ENCODE measurements at regions not wholly inside any gene's neighbourhood (a gene's known extent, or its start where the extent isn't known, plus 50 kb on each side); places are given as distances from the start of the nearest gene placed in this dataset.
"Not testable (repeated sequence)": the region's sequence is repeated elsewhere in the genome, so short reads cannot be mapped to it uniquely, and the experiment has no call there.

- TF ChIP-seq, protein P1, sequence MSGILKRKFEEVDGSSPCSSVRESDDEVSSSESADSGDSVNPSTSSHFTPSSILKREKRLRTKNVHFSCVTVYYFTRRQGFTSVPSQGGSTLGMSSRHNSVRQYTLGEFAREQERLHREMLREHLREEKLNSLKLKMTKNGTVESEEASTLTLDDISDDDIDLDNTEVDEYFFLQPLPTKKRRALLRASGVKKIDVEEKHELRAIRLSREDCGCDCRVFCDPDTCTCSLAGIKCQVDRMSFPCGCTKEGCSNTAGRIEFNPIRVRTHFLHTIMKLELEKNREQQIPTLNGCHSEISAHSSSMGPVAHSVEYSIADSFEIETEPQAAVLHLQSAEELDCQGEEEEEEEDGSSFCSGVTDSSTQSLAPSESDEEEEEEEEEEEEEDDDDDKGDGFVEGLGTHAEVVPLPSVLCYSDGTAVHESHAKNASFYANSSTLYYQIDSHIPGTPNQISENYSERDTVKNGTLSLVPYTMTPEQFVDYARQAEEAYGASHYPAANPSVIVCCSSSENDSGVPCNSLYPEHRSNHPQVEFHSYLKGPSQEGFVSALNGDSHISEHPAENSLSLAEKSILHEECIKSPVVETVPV (CRISPR knock-in tag; IDR thresholded peaks at IDR 0.05), result no peak
- no peak for TF ChIP-seq ARNTL (CRISPR knock-in tag; IDR thresholded peaks at IDR 0.05; ENCODE audit: borderline replicate concordance, low read depth)
- no peak for TF ChIP-seq POU6F1 (CRISPR knock-in tag; IDR thresholded peaks at IDR 0.05; ENCODE audit: borderline replicate concordance, low read depth)
- no peak for TF ChIP-seq ZFP3 (CRISPR knock-in tag; IDR thresholded peaks at IDR 0.05)
- TF ChIP-seq PPARA (CRISPR knock-in tag; IDR thresholded peaks at IDR 0.05; ENCODE audit: borderline replicate concordance), result no peak
- no peak for TF ChIP-seq TOX (CRISPR knock-in tag; IDR thresholded peaks at IDR 0.05; ENCODE audit: borderline replicate concordance)
- no peak for TF ChIP-seq ESRRG (CRISPR knock-in tag; IDR thresholded peaks at IDR 0.05)
- TF ChIP-seq ISL1 (CRISPR knock-in tag; IDR thresholded peaks at IDR 0.05), result no peak
- TF ChIP-seq TCF4 (CRISPR knock-in tag; IDR thresholded peaks at IDR 0.05; ENCODE audit: borderline replicate concordance), result no peak
- no peak for TF ChIP-seq ZC3H10 (CRISPR knock-in tag; IDR thresholded peaks at IDR 0.05)
- TF ChIP-seq ZNF8 (CRISPR knock-in tag; IDR thresholded peaks at IDR 0.05), result no peak
- TF ChIP-seq ZNF565 (CRISPR knock-in tag; conservative IDR thresholded peaks at IDR 0.05; ENCODE audit: low read depth), result no peak
- TF ChIP-seq ZFP30 (CRISPR knock-in tag; IDR thresholded peaks at IDR 0.05), result no peak
- TF ChIP-seq TSHZ2 (CRISPR knock-in tag; IDR thresholded peaks at IDR 0.05), result no peak
- no peak for ATAC-seq
These were observed 146.5 kb upstream of the C1GALT1 start for GRCh38 chr7:7035851-7036250.

- ATAC-seq, result not testable (repeated sequence)
These were observed 140.0 kb upstream of the C1GALT1 start for GRCh38 chr7:7042286-7042893.

DNA sequence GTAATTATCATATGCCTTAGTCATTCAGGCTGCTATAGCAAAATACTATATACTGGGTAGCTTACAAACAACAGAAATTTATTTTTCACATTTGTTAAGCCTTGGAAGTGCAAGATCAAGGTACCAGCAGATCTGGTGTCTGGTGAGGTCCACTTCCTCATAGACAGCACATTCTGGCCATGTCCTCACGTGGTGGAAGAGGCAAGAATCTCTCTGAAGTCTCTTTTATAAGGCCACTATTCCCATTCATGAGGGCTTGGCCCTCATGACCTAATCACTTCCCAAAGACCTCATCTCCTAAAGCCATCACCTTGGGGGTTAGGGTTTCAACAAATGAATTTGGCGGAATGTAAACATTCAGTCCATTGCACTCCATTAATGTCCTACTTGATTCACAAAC is 137.5 kb upstream of the C1GALT1 start:
- ATAC-seq, result no peak
- TF ChIP-seq ZFP3 (CRISPR knock-in tag; IDR thresholded peaks at IDR 0.05) (no peak), CSDC2 (CRISPR knock-in tag; IDR thresholded peaks at IDR 0.05) (no peak), TOX (CRISPR knock-in tag; IDR thresholded peaks at IDR 0.05; ENCODE audit: borderline replicate concordance) (no peak), PPARA (CRISPR knock-in tag; IDR thresholded peaks at IDR 0.05; ENCODE audit: borderline replicate concordance) (no peak), ZC3H10 (CRISPR knock-in tag; IDR thresholded peaks at IDR 0.05) (no peak), CREB5 (CRISPR knock-in tag; IDR thresholded peaks at IDR 0.05; ENCODE audit: low read depth) (no peak), ESRRG (CRISPR knock-in tag; IDR thresholded peaks at IDR 0.05) (no peak), ISL1 (CRISPR knock-in tag; IDR thresholded peaks at IDR 0.05) (no peak), TSHZ2 (CRISPR knock-in tag; IDR thresholded peaks at IDR 0.05) (no peak), PATZ1 (CRISPR knock-in tag; IDR thresholded peaks at IDR 0.05; ENCODE audit: borderline replicate concordance) (no peak), GLIS3 (CRISPR knock-in tag; IDR thresholded peaks at IDR 0.05) (no peak), ARNTL (CRISPR knock-in tag; IDR thresholded peaks at IDR 0.05; ENCODE audit: borderline replicate concordance, low read depth) (no peak), ZFP30 (CRISPR knock-in tag; IDR thresholded peaks at IDR 0.05) (no peak), TCF4 (CRISPR knock-in tag; IDR thresholded peaks at IDR 0.05; ENCODE audit: borderline replicate concordance) (no peak), RARB (CRISPR knock-in tag; IDR thresholded peaks at IDR 0.05) (no peak), ZNF70 (CRISPR knock-in tag; IDR thresholded peaks at IDR 0.05) (no peak), SNAI2 (CRISPR knock-in tag; IDR thresholded peaks at IDR 0.05) (no peak)
